Right renal pelvis (tissue), 4 donors: ENCODE measurements at regions not wholly inside any gene's neighbourhood (a gene's known extent, or its start where the extent isn't known, plus 50 kb on each side); places are given as distances from the start of the nearest gene placed in this dataset.
A peak's percentile ranks its signal among the peaks of the same experiment; 100 is the strongest.
"Not testable (repeated sequence)": the region's sequence is repeated elsewhere in the genome, so short reads cannot be mapped to it uniquely, and the experiment has no call there.

Source experiments
- DNase-seq, 4 donors: peaks; one replicate each; pipeline ENCODE4 v3.0.0-alpha.2; 2013; ENCODE audit warnings: low read depth in 4 of 4, low spot score in 3 of 4, missing footprints in 1 of 4

GRCh38 chr4:60913671-60914070, 286.5 kb upstream of the ADGRL3 start:
- peak in 1 of 4 donors; percentile 23 for DNase-seq

- not testable (repeated sequence) for DNase-seq
Observed at GRCh38 chr4:60921735-60922134, 278.4 kb upstream of the ADGRL3 start.

GRCh38 chr4:60923075-60923474, 277.1 kb upstream of the ADGRL3 start:
- no peak for DNase-seq

GRCh38 chr4:60926624-60927023, 273.5 kb upstream of the ADGRL3 start:
- DNase-seq: no peak

- no peak for DNase-seq
Observed at GRCh38 chr4:60930866-60931265, 269.3 kb upstream of the ADGRL3 start.

GRCh38 chr4:60934566-60935295, 265.4 kb upstream of the ADGRL3 start:
- no peak for DNase-seq

- DNase-seq: no peak
Observed at GRCh38 chr4:60938181-60938580, 261.9 kb upstream of the ADGRL3 start.

GRCh38 chr4:60938621-60939020, 261.5 kb upstream of the ADGRL3 start:
- DNase-seq: no peak

- no peak for DNase-seq
Observed at GRCh38 chr4:60944060-60944459, 256.1 kb upstream of the ADGRL3 start.

- DNase-seq: no peak
Observed at GRCh38 chr4:60945641-60946040, 254.5 kb upstream of the ADGRL3 start.

- DNase-seq: no peak
Observed at GRCh38 chr4:60948008-60948407, 252.1 kb upstream of the ADGRL3 start.

- DNase-seq: no peak
Observed at GRCh38 chr4:60952921-60953320, 247.2 kb upstream of the ADGRL3 start.

- no peak for DNase-seq
Observed at GRCh38 chr4:60953826-60954225, 246.3 kb upstream of the ADGRL3 start.

GRCh38 chr4:60962286-60962685, 237.8 kb upstream of the ADGRL3 start:
- no peak for DNase-seq

GRCh38 chr4:60981534-60981933, 218.6 kb upstream of the ADGRL3 start:
- DNase-seq: no peak

GRCh38 chr4:60989141-60989540, 211.0 kb upstream of the ADGRL3 start:
- DNase-seq: no peak

- DNase-seq: no peak
Observed at GRCh38 chr4:60992037-60992436, 208.1 kb upstream of the ADGRL3 start.

GRCh38 chr4:61003301-61003700, 196.8 kb upstream of the ADGRL3 start:
- DNase-seq: no peak

- DNase-seq: no peak
Observed at GRCh38 chr4:61004651-61005170, 195.4 kb upstream of the ADGRL3 start.

GRCh38 chr4:61011051-61011450, 189.1 kb upstream of the ADGRL3 start:
- DNase-seq: no peak

GRCh38 chr4:61011936-61012335, 188.2 kb upstream of the ADGRL3 start:
- not testable (repeated sequence) for DNase-seq

GRCh38 chr4:61024610-61025009, 175.5 kb upstream of the ADGRL3 start:
- DNase-seq: no peak

GRCh38 chr4:61027939-61028338, 172.2 kb upstream of the ADGRL3 start:
- no peak for DNase-seq
